ENCODE measurements at regions not wholly inside any gene's neighbourhood (a gene's known extent, or its start where the extent isn't known, plus 50 kb on each side); places are given as distances from the start of the nearest gene placed in this dataset.

DNA sequence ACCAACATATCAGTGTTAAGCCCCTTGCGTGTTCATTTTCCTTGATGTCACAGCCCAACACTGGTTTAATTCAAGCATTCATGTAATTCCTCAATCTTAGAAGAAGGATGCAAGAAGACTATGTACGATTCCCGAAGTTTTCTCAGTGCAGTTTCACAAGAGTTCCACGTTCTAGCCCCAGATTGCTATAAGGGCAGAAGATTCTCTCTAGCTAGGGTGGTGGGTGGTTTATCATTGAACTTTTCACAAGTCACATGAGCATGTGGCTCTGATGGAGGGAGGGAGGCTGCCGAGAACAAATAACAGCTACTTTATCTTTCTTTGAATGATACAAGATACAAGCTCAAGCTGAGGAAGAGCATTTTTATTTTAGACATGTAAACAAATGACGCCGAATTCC, 71.9 kb upstream of the NHSL1 start (continued):
- TF ChIP-seq CBX5 (CRISPR knock-in tag; IDR thresholded peaks at IDR 0.05; ENCODE audit: borderline replicate concordance) = no peak
- TF ChIP-seq BCL6 (CRISPR knock-in tag; IDR thresholded peaks at IDR 0.05) = no peak
- no peak for TF ChIP-seq ZNF737 (CRISPR knock-in tag; IDR thresholded peaks at IDR 0.05; ENCODE audit: borderline replicate concordance)
- TF ChIP-seq ZNF329 (CRISPR knock-in tag; IDR thresholded peaks at IDR 0.05; ENCODE audit: low read depth) = no peak
- no peak for TF ChIP-seq NFKB2 (CRISPR knock-in tag; IDR thresholded peaks at IDR 0.05; ENCODE audit: borderline replicate concordance)
- no peak for TF ChIP-seq ZNF557 (CRISPR knock-in tag; IDR thresholded peaks at IDR 0.05)
- no peak for TF ChIP-seq TSC22D2 (CRISPR knock-in tag; IDR thresholded peaks at IDR 0.05; ENCODE audit: borderline replicate concordance)
- no peak for TF ChIP-seq ZBTB1 (CRISPR knock-in tag; IDR thresholded peaks at IDR 0.05; ENCODE audit: borderline replicate concordance)
- TF ChIP-seq ZNF431 (CRISPR knock-in tag; IDR thresholded peaks at IDR 0.05; ENCODE audit: borderline replicate concordance, low read depth) = no peak
- TF ChIP-seq, protein P1, sequence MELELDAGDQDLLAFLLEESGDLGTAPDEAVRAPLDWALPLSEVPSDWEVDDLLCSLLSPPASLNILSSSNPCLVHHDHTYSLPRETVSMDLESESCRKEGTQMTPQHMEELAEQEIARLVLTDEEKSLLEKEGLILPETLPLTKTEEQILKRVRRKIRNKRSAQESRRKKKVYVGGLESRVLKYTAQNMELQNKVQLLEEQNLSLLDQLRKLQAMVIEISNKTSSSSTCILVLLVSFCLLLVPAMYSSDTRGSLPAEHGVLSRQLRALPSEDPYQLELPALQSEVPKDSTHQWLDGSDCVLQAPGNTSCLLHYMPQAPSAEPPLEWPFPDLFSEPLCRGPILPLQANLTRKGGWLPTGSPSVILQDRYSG (CRISPR knock-in tag; IDR thresholded peaks at IDR 0.05) = no peak
- TF ChIP-seq ZNF777 (CRISPR knock-in tag; IDR thresholded peaks at IDR 0.05) = 0 out of 2 replicates have a peak, but pooled peaks have one; percentile 17
- TF ChIP-seq POLR2AphosphoS2 (IDR thresholded peaks at IDR 0.05; ENCODE audit: low read depth, low read length) = no peak
- no peak for TF ChIP-seq ZFP36 (IDR thresholded peaks at IDR 0.05; ENCODE audit: borderline replicate concordance, low read depth, low read length, partially characterized antibody)
- TF ChIP-seq HNF4A (CRISPR knock-in tag; IDR thresholded peaks at IDR 0.05) = no peak
- no peak for TF ChIP-seq ZNF790 (CRISPR knock-in tag; IDR thresholded peaks at IDR 0.05; ENCODE audit: borderline replicate concordance)
- TF ChIP-seq, protein P2, sequence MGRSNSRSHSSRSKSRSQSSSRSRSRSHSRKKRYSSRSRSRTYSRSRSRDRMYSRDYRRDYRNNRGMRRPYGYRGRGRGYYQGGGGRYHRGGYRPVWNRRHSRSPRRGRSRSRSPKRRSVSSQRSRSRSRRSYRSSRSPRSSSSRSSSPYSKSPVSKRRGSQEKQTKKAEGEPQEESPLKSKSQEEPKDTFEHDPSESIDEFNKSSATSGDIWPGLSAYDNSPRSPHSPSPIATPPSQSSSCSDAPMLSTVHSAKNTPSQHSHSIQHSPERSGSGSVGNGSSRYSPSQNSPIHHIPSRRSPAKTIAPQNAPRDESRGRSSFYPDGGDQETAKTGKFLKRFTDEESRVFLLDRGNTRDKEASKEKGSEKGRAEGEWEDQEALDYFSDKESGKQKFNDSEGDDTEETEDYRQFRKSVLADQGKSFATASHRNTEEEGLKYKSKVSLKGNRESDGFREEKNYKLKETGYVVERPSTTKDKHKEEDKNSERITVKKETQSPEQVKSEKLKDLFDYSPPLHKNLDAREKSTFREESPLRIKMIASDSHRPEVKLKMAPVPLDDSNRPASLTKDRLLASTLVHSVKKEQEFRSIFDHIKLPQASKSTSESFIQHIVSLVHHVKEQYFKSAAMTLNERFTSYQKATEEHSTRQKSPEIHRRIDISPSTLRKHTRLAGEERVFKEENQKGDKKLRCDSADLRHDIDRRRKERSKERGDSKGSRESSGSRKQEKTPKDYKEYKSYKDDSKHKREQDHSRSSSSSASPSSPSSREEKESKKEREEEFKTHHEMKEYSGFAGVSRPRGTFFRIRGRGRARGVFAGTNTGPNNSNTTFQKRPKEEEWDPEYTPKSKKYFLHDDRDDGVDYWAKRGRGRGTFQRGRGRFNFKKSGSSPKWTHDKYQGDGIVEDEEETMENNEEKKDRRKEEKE (IDR thresholded peaks at IDR 0.05) = no peak
- no peak for TF ChIP-seq ZNF720 (CRISPR knock-in tag; IDR thresholded peaks at IDR 0.05)
- TF ChIP-seq GPN1 (CRISPR knock-in tag; IDR thresholded peaks at IDR 0.05; ENCODE audit: borderline replicate concordance) = no peak
- TF ChIP-seq, protein P3, sequence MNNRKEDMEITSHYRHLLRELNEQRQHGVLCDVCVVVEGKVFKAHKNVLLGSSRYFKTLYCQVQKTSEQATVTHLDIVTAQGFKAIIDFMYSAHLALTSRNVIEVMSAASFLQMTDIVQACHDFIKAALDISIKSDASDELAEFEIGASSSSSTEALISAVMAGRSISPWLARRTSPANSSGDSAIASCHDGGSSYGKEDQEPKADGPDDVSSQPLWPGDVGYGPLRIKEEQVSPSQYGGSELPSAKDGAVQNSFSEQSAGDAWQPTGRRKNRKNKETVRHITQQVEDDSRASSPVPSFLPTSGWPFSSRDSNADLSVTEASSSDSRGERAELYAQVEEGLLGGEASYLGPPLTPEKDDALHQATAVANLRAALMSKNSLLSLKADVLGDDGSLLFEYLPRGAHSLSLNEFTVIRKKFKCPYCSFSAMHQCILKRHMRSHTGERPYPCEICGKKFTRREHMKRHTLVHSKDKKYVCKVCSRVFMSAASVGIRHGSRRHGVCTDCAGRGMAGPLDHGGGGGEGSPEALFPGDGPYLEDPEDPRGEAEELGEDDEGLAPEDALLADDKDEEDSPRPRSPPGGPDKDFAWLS (CRISPR knock-in tag; IDR thresholded peaks at IDR 0.05; ENCODE audit: borderline replicate concordance) = no peak
- TF ChIP-seq, protein P4, sequence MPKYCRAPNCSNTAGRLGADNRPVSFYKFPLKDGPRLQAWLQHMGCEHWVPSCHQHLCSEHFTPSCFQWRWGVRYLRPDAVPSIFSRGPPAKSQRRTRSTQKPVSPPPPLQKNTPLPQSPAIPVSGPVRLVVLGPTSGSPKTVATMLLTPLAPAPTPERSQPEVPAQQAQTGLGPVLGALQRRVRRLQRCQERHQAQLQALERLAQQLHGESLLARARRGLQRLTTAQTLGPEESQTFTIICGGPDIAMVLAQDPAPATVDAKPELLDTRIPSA (CRISPR knock-in tag; IDR thresholded peaks at IDR 0.05; ENCODE audit: borderline replicate concordance) = no peak
- TF ChIP-seq SAP130 (CRISPR knock-in tag; IDR thresholded peaks at IDR 0.05; ENCODE audit: low read depth) = peak; percentile 77
- no peak for TF ChIP-seq ZNF234 (CRISPR knock-in tag; conservative IDR thresholded peaks at IDR 0.05)
